Neutrophil (primary cell): ENCODE measurements at regions not wholly inside any gene's neighbourhood (a gene's known extent, or its start where the extent isn't known, plus 50 kb on each side); places are given as distances from the start of the nearest gene placed in this dataset.

Experiments
- H3K27ac ChIP-seq: fragments of 200-600 bp; sonication (generic); 2 replicates; pipeline ENCODE4 v1.5.1; 2016; ENCODE audit warnings: mild to moderate bottlenecking, moderate library complexity
- H3K27me3 ChIP-seq: fragments of 200-600 bp; sonication (generic); 2 replicates; pipeline ENCODE4 v1.6.0; 2016; ENCODE audit warnings: mild to moderate bottlenecking
- H3K36me3 ChIP-seq: fragments of 200-600 bp; sonication (generic); 2 replicates; pipeline ENCODE4 v1.5.1; 2017
- H3K4me1 ChIP-seq, 2 experiments: fragments of 200-600 bp in 1 of 2; sonication (generic) in 1 of 2; 1 replicate in 1 of 2; 2 replicates in 1 of 2; pipeline versions ENCODE4 v1.5.1 to v1.6.1; 2013 to 2016; ENCODE audit warnings: low read depth in 1 of 2, low read length in 1 of 2, mild to moderate bottlenecking in 1 of 2, moderate library complexity in 1 of 2; ENCODE audit not compliant: control insufficient read depth in 1 of 2, insufficient read depth in 1 of 2
- H3K4me3 ChIP-seq, 2 experiments: fragments of 200-600 bp in 1 of 2; sonication (generic) in 1 of 2; 1 replicate in 1 of 2; 2 replicates in 1 of 2; pipeline ENCODE4 v1.5.1; 2013 to 2016; ENCODE audit warnings: low read depth in 1 of 2, low read length in 1 of 2, mild to moderate bottlenecking in 1 of 2, moderate library complexity in 1 of 2
- H3K9me3 ChIP-seq: fragments of 200-600 bp; sonication (generic); 2 replicates; pipeline ENCODE4 v1.5.1; 2016
- TF ChIP-seq, protein P1 (sequence below): fragments of 200-600 bp; sonication (generic); IDR thresholded peaks from 2 replicates; pipeline ENCODE4 v1.5.1; 2016; ENCODE audit warnings: antibody characterized with exemption

DNA sequence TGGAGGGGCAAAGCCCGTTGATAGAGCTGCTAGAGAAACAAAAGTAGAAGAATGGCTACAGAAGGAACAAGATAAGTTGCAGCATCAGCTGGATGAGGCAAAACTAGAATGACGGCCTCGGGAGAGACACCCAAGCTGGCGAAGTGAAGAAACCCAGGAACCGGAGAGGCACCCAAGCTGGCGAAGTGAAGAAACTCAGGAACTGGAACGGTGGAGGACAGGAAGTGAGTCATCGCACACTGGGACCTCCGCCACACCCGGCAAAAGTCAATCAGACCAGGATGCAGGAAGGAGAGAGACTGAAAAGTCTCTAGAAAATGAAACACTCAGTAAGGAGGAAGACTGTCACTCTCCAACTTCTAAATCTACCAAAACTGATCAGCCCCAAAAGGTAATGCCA lies 133.0 kb upstream of the NEBL start:
- Histone ChIP-seq H3K4me3 (no peak overlapping the region), H3K36me3 (no peaks in the 10 kb centered on the region), H3K4me1 (peaks cover 0 to 7% of the 10 kb centered on the region in 2 experiments), H3K9me3 (no peaks in the 10 kb centered on the region), H3K27ac (no peak overlapping the region), H3K27me3 (no peaks in the 10 kb centered on the region)
- TF ChIP-seq, protein P1, sequence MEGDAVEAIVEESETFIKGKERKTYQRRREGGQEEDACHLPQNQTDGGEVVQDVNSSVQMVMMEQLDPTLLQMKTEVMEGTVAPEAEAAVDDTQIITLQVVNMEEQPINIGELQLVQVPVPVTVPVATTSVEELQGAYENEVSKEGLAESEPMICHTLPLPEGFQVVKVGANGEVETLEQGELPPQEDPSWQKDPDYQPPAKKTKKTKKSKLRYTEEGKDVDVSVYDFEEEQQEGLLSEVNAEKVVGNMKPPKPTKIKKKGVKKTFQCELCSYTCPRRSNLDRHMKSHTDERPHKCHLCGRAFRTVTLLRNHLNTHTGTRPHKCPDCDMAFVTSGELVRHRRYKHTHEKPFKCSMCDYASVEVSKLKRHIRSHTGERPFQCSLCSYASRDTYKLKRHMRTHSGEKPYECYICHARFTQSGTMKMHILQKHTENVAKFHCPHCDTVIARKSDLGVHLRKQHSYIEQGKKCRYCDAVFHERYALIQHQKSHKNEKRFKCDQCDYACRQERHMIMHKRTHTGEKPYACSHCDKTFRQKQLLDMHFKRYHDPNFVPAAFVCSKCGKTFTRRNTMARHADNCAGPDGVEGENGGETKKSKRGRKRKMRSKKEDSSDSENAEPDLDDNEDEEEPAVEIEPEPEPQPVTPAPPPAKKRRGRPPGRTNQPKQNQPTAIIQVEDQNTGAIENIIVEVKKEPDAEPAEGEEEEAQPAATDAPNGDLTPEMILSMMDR: no peak

DNA sequence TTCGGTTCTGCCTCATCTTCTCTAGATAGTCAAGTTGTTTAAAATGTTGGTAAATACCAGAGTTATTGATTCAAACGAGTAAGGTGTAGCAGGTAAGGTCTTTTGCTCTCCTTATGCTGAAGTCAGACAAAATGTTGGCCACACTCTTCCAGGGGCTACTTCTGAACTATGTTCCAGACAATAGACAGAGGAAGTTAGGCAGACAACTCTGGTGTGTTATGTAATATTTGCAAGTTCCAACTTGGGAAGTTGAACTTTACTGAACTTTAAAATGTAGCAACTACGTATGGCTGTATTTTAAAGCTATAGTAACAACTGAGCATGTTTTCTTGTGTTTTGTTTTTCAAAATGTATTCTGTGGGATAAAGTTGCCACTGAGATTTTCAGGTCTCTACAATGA lies 125.7 kb upstream of the NEBL start:
- TF ChIP-seq, protein P1: no peak
- no peak overlapping the region for H3K27ac ChIP-seq
- H3K27me3 ChIP-seq: no peaks in the 10 kb centered on the region
- H3K36me3 ChIP-seq: no peaks in the 10 kb centered on the region
- no peak overlapping the region for H3K4me3 ChIP-seq
- no peaks in the 10 kb centered on the region for H3K9me3 ChIP-seq
- peaks cover 8% of the 10 kb centered on the region in 2 experiments for H3K4me1 ChIP-seq

DNA sequence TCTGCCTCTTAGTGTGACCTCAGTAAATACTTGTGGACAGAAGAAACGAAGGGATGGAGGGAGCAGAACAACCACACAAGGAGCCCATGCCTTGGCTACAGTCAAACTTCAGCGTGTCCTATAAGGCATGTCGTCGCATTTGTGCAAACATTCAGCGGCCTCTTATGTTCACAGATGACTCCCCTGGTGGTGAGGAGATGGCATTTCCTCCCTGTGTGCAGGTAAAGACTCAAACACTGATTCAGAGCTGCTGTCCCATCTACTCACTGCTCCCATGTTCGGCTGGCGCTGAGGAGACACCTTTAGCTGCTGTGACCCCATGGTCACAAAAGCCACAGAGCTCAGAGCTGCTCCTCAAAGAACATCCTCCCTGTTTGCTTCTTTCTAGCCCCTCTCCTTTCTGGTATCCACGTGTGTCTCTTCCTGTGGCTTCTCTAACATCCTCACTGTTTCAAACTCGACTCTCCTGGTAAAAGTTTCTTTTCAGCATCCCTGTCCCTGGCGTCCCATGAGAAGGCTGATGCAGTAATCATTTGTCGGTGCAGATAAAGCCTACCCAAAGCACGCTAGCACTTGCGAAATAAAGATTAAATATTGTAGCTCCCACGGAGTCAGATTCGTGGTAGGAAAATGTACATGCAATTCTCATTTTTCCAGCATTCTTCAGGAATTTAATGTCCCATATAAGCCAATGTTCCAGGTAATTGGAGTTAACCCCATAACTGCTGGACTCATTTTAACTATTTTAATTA lies 124.9 kb upstream of the NEBL start:
- Histone ChIP-seq H3K4me3 (no peak overlapping the region), H3K9me3 (no peaks in the 10 kb centered on the region), H3K27ac (no peak overlapping the region), H3K27me3 (no peaks in the 10 kb centered on the region), H3K36me3 (no peaks in the 10 kb centered on the region), H3K4me1 (peaks cover 8% of the 10 kb centered on the region in 2 experiments)
- TF ChIP-seq, protein P1: no peak

DNA sequence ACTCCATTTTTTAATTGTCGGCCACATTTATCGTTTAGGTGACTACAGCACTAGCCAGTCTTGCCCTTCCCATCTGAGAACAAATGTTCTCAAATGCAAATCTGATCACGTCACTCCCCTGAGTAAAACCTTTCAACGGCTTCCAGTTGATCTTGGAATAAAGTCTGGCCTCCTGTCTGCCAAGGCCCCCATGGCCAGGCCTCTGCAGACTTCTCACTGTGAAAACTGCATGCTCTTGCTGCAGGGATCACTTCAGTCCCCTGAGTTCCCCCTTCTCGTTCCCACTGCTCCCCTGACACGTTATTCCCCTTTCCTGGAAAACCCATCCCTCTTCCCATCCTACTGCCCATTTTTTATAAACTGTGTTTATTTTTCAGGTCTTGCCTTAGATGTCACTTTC lies 124.1 kb upstream of the NEBL start:
- TF ChIP-seq, protein P1: no peak
- Histone ChIP-seq H3K4me3 (no peak overlapping the region), H3K27ac (no peak overlapping the region), H3K27me3 (no peaks in the 10 kb centered on the region), H3K36me3 (no peaks in the 10 kb centered on the region), H3K9me3 (no peaks in the 10 kb centered on the region), H3K4me1 (peaks cover 8% of the 10 kb centered on the region in 2 experiments)

DNA sequence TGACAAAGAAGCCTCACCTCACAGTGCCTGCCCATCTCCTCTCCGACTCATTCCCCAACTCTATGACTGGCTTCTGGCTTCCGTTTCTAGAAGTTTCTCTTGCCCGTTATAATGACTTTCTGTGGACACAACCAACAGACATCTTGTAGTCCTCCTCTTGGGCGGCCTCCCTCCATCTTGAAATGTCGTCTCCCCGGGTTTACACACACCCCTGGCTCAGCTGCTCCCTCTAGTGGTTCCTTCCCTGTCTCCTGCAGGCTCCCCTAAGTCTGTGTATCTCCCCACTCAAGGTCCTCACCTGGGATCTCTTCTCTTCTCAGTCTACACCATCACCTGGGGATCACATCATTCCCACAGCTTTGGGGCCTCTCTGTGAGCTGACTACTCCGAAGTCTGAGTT lies 123.4 kb upstream of the NEBL start:
- peaks cover 8% of the 10 kb centered on the region in 2 experiments for H3K4me1 ChIP-seq
- H3K4me3 ChIP-seq: no peak overlapping the region
- H3K9me3 ChIP-seq: no peaks in the 10 kb centered on the region
- TF ChIP-seq, protein P1: no peak
- no peaks in the 10 kb centered on the region for H3K27me3 ChIP-seq
- no peaks in the 10 kb centered on the region for H3K36me3 ChIP-seq
- H3K27ac ChIP-seq: no peak overlapping the region
